ENCODE measurements at regions not wholly inside any gene's neighbourhood (a gene's known extent, or its start where the extent isn't known, plus 50 kb on each side); places are given as distances from the start of the nearest gene placed in this dataset.

DNA sequence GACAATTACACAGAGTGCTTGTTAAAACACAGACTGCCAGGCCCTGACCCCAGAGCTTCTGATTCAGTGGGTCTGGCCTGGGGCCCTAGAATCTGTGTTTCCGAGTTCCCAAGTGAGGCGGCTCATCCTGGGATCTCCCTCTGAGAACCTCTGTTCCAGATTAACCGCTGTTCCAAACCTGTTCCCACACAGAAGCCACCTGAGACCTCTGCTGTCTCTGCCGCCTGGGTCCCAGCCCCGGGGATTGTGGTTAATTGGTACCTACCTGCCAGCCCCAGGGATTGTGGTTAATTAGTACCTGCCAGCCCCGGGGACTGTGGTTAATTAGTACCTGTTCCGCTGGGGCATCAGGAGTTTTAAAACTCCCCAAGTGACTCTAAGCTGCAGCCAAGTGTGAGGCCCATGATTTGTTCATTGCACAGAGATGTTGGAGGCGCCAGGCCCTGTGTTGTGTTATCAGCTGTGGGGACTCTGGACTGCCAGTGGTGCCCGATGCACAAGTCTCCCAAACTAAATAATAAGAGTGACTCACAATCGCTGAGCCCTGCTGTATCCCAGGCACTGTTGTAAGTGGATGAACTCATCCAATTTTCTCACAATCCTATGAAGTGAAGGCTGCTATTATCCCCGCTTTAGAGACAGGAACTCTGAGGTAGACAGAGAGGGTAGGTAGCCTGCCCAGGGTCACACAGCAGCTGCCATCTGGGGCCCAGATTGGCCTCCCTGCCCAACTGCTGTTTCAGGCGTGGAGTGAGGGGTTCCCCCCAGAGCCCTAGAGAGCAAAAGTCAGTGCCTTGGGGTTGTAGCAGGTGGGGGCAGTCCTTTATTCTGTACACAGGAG, 219.7 kb downstream of the IRF8 start:
- H3K9me3 Mint-ChIP-seq (ENCODE audit: unreplicated experiment) = no peaks in the 10 kb centered on the region
- DNase-seq = no peak
- Histone ChIP-seq H3K4me3 (ENCODE audit: low read depth, low read length) (no peak overlapping the region), H3K27me3 (replicated peaks; ENCODE audit: control insufficient read depth, insufficient read depth, low read length) (no peaks in the 10 kb centered on the region; the same call in 1 of the 2 replicates), H3K4me1 (no peaks in the 10 kb centered on the region), H3K36me3 (ENCODE audit: control insufficient read depth, insufficient read depth, low read length) (no peaks in the 10 kb centered on the region), H3K9me3 (no peaks in the 10 kb centered on the region)
- H3K4me1 Mint-ChIP-seq (ENCODE audit: low read depth, unreplicated experiment) = no peaks in the 10 kb centered on the region
- intact Hi-C loops (cut with micrococcal nuclease; ENCODE audit: unreplicated experiment) = no loop called here
- TF ChIP-seq, protein P1, sequence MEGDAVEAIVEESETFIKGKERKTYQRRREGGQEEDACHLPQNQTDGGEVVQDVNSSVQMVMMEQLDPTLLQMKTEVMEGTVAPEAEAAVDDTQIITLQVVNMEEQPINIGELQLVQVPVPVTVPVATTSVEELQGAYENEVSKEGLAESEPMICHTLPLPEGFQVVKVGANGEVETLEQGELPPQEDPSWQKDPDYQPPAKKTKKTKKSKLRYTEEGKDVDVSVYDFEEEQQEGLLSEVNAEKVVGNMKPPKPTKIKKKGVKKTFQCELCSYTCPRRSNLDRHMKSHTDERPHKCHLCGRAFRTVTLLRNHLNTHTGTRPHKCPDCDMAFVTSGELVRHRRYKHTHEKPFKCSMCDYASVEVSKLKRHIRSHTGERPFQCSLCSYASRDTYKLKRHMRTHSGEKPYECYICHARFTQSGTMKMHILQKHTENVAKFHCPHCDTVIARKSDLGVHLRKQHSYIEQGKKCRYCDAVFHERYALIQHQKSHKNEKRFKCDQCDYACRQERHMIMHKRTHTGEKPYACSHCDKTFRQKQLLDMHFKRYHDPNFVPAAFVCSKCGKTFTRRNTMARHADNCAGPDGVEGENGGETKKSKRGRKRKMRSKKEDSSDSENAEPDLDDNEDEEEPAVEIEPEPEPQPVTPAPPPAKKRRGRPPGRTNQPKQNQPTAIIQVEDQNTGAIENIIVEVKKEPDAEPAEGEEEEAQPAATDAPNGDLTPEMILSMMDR (IDR thresholded peaks at IDR 0.05; ENCODE audit: insufficient read depth in 1 of 2, low read depth in 1 of 2, low read length in 1 of 2, severe bottlenecking in 1 of 2, unreplicated experiment in 1 of 2) = no peak
- H3K36me3 Mint-ChIP-seq (ENCODE audit: insufficient read depth, unreplicated experiment) = no peaks in the 10 kb centered on the region
- ChIA-PET POLR2A (no interaction called here), CTCF (no interaction called here)
- peaks cover 20% of the 10 kb centered on the region for H3K27me3 Mint-ChIP-seq (ENCODE audit: insufficient read depth, unreplicated experiment)
- BruUV-seq (replicated peaks) = no TSS peak
- H3K27ac Mint-ChIP-seq (ENCODE audit: unreplicated experiment) = no peak overlapping the region
- H3K4me3 Mint-ChIP-seq (ENCODE audit: unreplicated experiment) = no peak overlapping the region

DNA sequence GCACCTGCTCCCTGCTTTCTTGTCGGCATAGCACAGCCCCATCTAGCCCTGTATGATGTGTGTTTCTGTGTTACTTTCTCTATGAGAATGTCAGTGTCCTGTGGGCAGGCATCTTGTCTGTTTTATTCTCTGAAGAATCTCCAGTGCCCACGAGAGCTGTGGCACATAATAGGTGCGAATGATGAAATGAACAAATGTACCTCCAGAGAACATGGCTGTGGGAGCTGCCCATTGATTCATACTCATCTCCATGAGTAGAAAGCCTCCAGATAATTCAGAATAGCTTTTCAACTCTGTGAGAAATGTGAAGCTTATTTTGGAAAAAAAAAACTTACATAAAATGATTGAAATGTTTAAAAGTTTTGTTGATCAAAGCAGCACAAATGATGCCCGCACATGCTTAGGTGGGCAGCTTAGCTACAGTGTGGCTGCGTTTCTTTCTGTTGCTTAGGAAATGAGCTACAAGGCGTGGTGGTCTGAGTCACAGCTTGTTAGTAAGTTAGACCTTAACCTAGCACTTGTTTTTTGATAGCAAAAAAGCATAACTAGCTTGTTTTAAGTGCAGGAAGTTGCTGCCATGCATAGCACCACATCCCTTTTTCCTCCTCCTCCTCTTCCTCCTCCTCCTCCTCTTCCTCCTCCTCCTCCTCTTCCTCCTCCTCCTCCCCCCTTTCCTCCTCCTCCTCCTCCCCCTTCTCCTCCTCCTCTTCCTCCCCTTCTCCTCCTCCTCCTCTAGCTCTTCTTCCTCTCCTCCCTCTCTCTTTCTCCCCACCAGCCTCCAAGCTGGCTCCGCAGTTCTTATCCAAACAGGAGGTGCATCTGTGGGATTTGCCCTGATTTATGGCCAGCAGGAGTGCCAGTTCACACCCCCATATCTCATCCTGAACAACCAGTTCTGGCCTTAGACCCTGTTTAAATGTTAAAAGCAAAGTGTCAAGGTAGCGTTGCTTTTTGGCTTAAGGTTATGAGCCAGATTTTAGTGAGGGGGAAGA, 221.5 kb downstream of the IRF8 start:
- TF ChIP-seq, protein P1 (IDR thresholded peaks at IDR 0.05; ENCODE audit: insufficient read depth in 1 of 2, low read depth in 1 of 2, low read length in 1 of 2, severe bottlenecking in 1 of 2, unreplicated experiment in 1 of 2) = no peak
- BruUV-seq (replicated peaks) = no TSS peak
- intact Hi-C loops (cut with micrococcal nuclease; ENCODE audit: unreplicated experiment) = no loop called here
- no peaks in the 10 kb centered on the region for H3K36me3 Mint-ChIP-seq (ENCODE audit: insufficient read depth, unreplicated experiment)
- Histone ChIP-seq H3K27me3 (replicated peaks; ENCODE audit: control insufficient read depth, insufficient read depth, low read length) (no peaks in the 10 kb centered on the region; the same call in 1 of the 2 replicates), H3K9me3 (no peaks in the 10 kb centered on the region), H3K4me3 (ENCODE audit: low read depth, low read length) (no peak overlapping the region), H3K4me1 (no peaks in the 10 kb centered on the region), H3K36me3 (ENCODE audit: control insufficient read depth, insufficient read depth, low read length) (no peaks in the 10 kb centered on the region)
- CTCF ChIA-PET = no interaction called here
- H3K9me3 Mint-ChIP-seq (ENCODE audit: unreplicated experiment) = no peaks in the 10 kb centered on the region
- peaks cover 16% of the 10 kb centered on the region for H3K27me3 Mint-ChIP-seq (ENCODE audit: insufficient read depth, unreplicated experiment)
- no peak overlapping the region for H3K4me3 Mint-ChIP-seq (ENCODE audit: unreplicated experiment)
- POLR2A ChIA-PET = interaction anchor here (0.7 kb wide), 1 partner anchor 920 kb away, joined by 7 read pairs; no protein-coding TSS in a partner anchor
- H3K4me1 Mint-ChIP-seq (ENCODE audit: low read depth, unreplicated experiment) = no peaks in the 10 kb centered on the region
- no peak overlapping the region for H3K27ac Mint-ChIP-seq (ENCODE audit: unreplicated experiment)
- DNase-seq = no peak

DNA sequence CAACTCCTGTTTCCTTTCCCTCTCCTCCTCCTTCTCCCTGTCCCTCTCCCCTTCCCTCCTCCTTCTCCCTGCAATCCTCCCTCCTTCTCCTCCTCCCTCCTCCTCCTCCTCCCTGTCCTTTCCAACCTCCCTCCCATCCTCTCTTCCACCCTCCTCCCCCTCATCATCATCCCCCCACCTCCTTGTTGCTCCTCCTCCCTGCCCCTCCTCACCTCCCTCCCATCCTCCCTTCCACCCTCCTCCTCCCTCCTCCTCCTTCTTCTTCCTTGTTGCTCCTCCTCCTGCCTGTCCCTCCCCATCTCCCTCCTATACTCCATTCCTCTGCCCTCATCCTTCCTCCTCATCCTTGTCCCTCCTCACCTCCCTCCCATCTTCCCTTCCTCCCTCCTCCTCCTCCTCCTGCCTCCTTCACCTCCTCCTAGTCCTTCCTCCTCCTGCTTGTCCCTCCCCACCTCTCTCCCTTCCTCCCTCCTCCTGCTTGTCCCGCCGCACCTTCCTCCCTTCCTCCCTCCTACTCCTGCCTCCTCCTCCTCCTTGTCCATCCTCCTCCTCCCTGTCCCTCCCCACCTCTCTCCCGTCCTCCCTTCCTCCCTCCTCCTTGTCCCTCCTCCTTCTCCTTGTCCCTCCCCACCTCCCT, 222.5 kb downstream of the IRF8 start:
- no TSS peak for BruUV-seq (replicated peaks)
- Mint-ChIP-seq H3K36me3 (ENCODE audit: insufficient read depth, unreplicated experiment) (no peaks in the 10 kb centered on the region), H3K4me3 (ENCODE audit: unreplicated experiment) (no peak overlapping the region), H3K9me3 (ENCODE audit: unreplicated experiment) (no peaks in the 10 kb centered on the region), H3K4me1 (ENCODE audit: low read depth, unreplicated experiment) (no peaks in the 10 kb centered on the region), H3K27ac (ENCODE audit: unreplicated experiment) (no peak overlapping the region), H3K27me3 (ENCODE audit: insufficient read depth, unreplicated experiment) (peaks cover 12% of the 10 kb centered on the region)
- H3K27me3 ChIP-seq (replicated peaks; ENCODE audit: control insufficient read depth, insufficient read depth, low read length) = no peaks in the 10 kb centered on the region; the same call in 1 of the 2 replicates
- H3K9me3 ChIP-seq = no peaks in the 10 kb centered on the region
- intact Hi-C loops (cut with micrococcal nuclease; ENCODE audit: unreplicated experiment) = no loop called here
- TF ChIP-seq, protein P1 (IDR thresholded peaks at IDR 0.05; ENCODE audit: insufficient read depth in 1 of 2, low read depth in 1 of 2, low read length in 1 of 2, severe bottlenecking in 1 of 2, unreplicated experiment in 1 of 2) = no peak
- H3K36me3 ChIP-seq (ENCODE audit: control insufficient read depth, insufficient read depth, low read length) = no peaks in the 10 kb centered on the region
- no peak for DNase-seq
- H3K4me3 ChIP-seq (ENCODE audit: low read depth, low read length) = no peak overlapping the region
- no peaks in the 10 kb centered on the region for H3K4me1 ChIP-seq
- POLR2A ChIA-PET = no interaction called here
- CTCF ChIA-PET = no interaction called here
